Fibroblast of skin of left biceps (primary cell): ENCODE measurements at regions not wholly inside any gene's neighbourhood (a gene's known extent, or its start where the extent isn't known, plus 50 kb on each side); places are given as distances from the start of the nearest gene placed in this dataset.
A peak's percentile ranks its signal among the peaks of the same experiment; 100 is the strongest.
"Not testable (repeated sequence)": the region's sequence is repeated elsewhere in the genome, so short reads cannot be mapped to it uniquely, and the experiment has no call there.

Source experiments
- DNase-seq, 2 experiments: peaks; one replicate each; pipeline ENCODE4 v3.0.0-alpha.2; 2013; ENCODE audit warnings: low read depth in 2 of 2

DNA sequence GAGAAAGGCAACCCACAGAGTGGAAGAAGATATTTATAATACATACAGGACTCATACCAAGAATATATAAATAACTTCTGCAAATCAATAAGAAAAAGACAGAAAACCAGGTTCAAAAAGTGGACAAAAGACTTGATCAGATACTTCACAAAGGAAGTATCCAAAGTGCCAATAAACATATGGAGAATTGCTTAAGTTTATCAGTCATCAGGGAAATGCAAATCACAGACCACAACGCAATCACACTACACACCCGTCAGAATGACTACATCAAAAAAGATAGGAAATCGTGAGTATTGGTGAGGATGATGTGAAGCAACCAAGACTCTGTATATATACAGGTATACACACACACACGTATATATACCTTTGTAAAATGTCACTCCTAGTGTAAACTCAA is 180.6 kb downstream of the FAM43A start:
- no peak for DNase-seq

- no peak for DNase-seq
Observed at GRCh38 chr3:194867270-194867983, 181.7 kb downstream of the FAM43A start.

DNA sequence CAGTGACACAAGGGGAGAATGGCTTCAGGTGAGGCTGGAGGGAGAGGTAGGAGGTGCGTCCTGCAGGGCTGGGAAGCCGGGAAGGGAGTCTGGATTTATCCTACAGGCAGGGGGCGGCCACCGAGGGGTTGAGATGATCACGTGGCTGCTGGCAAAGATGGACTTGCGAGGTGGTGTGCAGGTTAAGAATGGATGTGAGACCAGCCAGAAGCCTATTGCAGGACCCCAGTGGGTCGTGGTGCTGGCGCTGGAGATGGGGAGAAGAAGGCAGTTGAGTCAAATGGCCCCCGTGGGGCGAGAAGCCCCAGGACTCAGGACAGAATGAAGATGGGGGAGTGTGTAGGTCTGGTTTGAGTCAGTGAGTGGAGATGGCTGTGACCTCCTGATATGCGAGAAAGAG is 183.1 kb downstream of the FAM43A start:
- no peak for DNase-seq

DNA sequence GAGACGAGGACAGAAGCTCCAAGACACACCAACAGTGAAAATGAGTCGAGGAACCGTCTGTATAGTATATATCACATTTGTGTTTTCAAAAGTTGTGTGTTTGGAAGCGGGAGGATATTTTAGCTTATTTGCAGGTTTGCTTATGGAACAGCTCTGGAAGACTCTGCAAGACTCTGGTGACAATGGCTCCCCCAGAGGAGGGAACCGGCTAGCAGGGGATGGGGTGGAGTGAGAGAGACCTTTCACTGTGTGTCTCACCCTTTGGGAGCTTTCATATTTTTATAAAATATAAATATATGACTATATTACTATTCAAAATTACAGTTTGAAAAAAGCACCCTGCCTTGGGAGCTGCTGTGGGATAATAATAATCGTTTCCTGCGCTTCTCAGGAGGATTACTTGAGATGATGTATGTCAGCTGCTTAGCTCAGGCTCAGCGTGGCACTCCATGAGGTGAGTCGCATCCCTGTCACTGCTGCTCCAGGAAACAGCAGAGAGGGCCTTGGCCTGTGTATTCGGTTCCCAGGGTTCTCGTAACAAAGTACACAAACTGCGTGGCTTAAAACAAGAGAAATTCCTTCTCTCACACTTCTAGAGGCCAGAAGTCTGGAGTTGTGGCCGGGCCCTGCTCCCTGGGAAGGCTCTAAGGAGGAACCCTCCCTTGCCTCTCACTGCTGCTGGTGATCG is 183.9 kb downstream of the FAM43A start:
- no peak for DNase-seq

DNA sequence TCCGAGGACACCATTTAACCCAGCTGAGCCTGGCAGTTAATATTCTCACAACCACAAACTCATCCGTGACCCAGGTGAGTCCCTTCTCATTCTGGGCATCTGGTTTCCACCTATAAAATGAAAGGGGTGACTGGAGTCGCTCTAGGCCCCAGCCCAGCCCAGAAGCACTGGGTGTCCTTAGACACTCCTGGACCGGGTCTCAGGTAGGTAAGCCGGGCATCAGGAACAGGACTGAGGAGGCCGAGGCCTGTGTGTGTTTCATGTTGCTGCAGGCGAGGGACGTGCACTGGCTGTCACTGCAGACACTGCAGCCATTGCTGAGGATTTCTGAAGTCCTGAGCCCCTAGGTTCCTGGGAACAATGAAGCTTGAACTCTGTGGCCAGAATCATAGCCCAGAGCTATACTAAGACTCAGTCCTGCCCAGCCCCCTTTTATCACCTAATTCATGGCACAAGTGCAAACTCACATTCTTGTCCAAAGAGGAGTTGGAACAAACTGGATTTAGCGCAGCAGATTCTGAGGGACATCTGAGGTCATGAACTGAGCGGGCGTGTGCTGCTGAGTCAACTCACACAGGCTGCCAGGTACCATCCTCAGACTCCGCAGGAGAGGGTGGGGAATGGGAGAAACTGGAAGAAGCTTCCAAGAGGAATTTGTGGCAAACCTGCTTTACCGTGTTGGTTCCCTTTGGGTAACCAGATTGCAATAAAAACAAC is 184.9 kb downstream of the FAM43A start:
- DNase-seq = no peak

DNA sequence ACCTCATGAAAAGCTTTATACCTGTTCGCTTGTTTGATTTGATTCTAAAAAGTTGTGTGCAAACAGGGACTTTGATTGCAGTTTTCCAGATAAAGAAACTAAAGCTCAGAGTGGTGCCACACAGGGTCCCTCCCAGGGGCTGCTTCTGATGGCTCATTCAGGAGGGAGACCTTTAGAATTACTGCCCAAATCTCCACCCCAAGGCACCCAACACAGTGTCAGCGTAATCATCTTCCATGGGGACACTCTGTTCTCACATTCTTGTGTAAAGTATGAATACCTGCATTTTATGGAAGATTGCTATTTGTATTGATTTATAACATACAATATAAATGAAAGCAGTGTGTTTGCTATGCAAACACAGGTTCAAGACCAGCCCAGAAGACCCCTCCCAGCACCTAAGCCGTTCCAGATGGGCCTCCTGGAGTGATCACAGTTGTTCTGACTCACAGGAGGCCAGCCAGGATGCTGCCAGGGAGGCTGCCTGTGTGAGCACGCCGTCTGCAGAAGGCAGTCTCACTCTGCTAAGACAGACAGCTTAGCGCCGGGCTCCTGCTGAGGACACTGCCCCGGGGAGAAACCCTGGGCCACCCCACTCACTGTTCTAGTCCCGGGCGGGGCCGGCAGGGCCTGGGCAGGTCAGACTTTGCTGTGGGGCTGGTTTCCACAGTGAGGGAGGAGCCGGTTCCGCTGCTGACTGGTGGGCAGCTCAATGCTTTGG is 185.6 kb downstream of the FAM43A start:
- DNase-seq = peak; percentile 69 to 71

DNA sequence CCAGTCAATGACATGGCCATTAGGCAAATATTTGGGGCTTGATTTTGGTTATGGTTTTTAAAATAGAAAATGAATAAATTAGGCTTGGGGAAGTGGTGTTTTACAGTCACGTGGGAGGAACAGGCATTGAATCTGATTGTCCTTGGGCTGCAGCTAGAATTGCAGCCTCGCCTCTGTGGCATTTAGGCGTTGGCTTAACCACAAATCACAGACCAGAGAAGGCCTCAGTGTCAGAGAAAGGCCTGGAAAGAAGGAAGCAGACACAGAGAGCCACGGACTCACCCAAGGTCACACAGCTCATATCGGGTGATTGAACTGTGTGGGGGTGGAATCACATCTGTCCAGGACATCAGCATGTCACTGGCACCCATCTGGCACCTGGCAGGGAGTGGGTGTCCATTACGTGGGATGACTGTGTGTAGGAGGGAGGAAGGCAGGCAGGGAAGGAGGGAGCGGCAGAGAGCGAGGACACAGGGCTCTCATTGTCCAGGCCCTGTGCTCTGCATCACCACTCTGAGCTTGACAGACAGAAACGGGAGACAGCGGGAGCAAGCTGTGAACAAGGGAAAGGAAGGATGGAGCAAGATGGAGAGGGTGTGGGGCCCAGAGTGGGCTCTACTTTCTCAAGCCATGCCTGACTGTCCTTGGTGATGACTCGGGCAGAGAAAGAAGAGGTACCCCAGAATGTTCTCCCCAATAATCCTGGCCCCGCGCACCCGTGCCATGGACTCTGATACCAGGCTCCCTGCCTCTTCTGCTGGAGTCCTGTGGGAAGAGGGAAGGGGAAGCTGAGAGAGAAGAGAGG is 186.4 kb downstream of the FAM43A start:
- no peak for DNase-seq

DNA sequence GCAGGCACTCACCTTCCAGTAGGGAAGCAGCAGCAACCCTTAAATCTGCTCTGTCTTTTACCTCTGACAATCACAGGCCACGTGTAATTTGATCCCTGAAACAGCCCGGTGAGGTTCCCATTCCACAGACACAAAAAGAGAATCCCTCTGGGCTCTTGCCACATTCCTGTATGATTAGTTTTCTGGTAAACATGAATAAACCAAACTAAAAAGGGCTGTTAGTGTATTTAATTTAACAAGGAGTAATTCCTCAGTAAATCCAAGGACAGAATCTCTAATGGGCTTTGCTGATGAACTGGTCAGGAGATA is 186.9 kb downstream of the FAM43A start:
- peak; percentile 49 to 59 for DNase-seq

- DNase-seq = not testable (repeated sequence)
Observed at GRCh38 chr3:194873474-194873873, 187.8 kb downstream of the FAM43A start.

- no peak for DNase-seq
Observed at GRCh38 chr3:194874206-194874605, 188.5 kb downstream of the FAM43A start.

DNA sequence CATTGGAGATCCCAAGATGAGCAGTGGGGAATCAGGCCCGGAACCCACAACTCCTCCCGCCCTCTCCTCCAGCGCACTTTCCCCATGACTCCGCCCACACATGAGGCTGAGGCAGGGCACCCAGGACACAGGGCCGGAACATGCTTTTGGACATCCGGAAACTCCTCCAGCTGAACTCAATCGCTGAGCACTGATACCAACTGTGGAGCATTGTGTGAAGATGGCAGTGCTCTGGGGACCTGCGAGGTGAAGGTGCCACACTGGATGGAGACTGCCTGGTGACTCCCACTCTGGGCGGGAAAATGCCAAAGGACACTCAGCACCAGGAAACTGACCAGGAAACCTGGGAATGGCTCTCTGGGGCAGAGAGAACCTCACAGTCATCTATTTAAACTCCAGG is 189.1 kb downstream of the FAM43A start:
- DNase-seq = no peak

DNA sequence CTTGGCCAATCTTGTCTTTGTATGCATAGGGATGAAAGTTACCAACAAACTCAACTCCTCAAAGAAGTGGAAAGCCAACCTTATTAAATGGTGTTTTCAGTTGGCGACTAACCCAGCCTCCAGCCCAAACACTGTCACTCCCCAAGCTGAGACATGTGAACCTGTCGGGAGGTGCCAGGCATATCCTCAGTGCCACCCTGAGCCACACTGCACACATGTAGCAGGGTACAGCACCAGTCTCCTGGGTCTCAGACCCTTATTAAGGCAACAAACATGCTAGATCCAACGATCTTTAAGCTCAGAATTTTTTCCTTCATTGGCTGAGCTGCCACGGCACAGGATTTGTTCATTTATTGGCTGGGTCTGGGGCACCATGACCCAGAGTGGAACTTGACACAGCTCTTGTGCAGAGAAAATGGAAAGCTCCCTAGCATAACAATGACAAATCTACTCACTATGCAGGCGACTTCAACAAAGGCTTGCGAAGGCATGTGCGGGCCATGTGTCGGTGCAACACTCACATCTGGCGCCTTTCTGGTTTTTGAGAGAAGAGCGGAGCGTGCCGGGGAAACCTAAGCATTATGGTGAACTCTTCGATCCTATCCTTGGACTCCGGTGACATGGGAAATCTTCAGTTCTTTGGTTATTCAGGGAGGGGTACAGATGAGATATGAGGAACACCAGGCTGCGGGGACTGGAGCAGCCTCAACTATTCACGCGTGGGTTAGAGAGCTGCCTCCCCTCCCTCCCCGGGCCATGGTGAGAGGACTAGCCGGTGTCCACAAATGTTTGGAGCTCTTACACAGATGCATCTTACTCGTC is 190.1 kb downstream of the FAM43A start:
- DNase-seq = no peak

DNA sequence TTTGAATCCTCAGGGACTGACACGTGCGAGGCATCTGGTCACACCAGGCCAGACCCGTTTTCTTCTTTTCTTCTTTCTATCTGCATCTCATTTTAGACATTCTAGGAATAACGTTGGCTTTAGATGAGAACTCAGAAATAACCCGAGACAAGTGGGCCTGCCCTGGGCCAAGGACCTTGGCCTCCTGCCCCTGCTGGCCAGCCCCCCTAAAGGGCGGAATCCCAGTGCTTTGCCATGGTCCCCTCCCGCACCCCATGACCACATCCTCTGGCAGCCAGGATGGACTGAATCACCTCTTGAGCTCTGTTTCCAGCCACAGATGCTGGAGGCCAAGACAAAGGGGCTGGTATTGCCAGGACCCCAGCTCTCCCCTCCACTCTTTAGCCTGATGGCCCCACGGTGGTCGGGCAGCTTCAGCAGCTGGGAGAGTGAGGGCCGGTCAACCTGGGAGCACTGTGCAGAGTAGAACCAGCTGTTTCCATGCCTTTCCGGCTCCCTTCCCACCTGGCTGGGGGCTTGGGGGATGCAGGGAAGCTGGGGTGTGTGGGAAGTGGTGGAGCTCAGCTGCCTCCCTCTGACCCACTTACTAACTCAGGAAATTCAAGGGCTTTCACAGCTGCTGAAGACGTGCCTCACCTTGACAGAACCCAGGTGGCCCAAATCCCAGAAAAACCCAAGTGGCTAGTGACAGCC is 190.9 kb downstream of the FAM43A start:
- no peak for DNase-seq

- DNase-seq = no peak
Observed at GRCh38 chr3:194877291-194878119, 191.8 kb downstream of the FAM43A start.

DNA sequence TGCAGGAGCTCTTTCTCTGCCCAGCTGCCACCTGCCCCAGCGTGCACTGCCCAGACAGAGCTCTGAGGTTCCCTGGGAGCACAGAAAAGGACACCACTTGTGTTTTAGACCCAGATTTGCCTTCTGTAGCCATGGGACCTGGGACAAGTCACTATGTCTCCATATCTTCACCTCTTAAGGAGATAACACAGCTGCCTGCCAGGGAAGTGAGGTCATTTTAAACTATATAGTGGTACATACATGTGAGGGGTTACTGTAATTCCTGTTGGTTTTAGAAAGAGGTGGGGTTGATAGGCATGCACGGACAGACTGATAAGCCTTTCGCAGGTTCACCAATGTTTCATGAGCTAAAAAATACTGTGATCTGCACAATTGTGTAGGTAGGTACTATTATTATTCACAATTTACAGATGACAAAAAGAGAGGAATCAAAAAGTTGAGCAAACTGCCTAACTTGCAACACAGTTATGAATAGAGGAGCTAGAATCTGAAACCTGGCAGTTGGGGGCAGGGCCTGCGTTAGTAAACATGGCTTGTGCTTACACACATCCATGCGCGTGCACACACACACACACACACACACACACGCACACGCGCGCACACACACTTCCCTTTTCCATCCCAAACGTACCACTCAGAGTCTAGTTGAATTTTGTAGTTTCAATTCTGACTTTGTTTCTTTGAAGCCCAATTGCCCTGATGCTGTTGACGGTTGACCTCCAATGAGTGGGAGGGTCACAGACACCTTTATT is 193.6 kb downstream of the FAM43A start:
- no peak for DNase-seq

- DNase-seq = no peak
Observed at GRCh38 chr3:194879991-194880939, 194.6 kb downstream of the FAM43A start.
